Islet precursor cell (in vitro differentiated cells): ENCODE measurements at regions not wholly inside any gene's neighbourhood (a gene's known extent, or its start where the extent isn't known, plus 50 kb on each side); places are given as distances from the start of the nearest gene placed in this dataset.
"Not testable (repeated sequence)": the region's sequence is repeated elsewhere in the genome, so short reads cannot be mapped to it uniquely, and the experiment has no call there.

ENCODE experiments used
- DNase-seq: peaks from one replicate; pipeline ENCODE4 v3.0.0-alpha.2; 2018

GRCh38 chr4:147104768-147105167 lies 159.1 kb upstream of the TTC29 start:
- no peak for DNase-seq

GRCh38 chr4:147108409-147108808 lies 162.7 kb upstream of the TTC29 start:
- DNase-seq: no peak

GRCh38 chr4:147109800-147110199 lies 164.1 kb upstream of the TTC29 start:
- no peak for DNase-seq

- no peak for DNase-seq
Measured at GRCh38 chr4:147110473-147111367, 165.1 kb upstream of the TTC29 start.

GRCh38 chr4:147112196-147112595 lies 166.5 kb upstream of the TTC29 start:
- not testable (repeated sequence) for DNase-seq

- no peak for DNase-seq
Measured at GRCh38 chr4:147117431-147117830, 171.8 kb upstream of the TTC29 start.

- no peak for DNase-seq
Measured at GRCh38 chr4:147118528-147118927, 172.9 kb upstream of the TTC29 start.

- DNase-seq: no peak
Measured at GRCh38 chr4:147122685-147123084, 177.0 kb upstream of the TTC29 start.

GRCh38 chr4:147123146-147123545 lies 177.5 kb upstream of the TTC29 start:
- no peak for DNase-seq

- DNase-seq: no peak
Measured at GRCh38 chr4:147128787-147129186, 183.1 kb upstream of the TTC29 start.

- no peak for DNase-seq
Measured at GRCh38 chr4:147129687-147130086, 184.0 kb upstream of the TTC29 start.

- DNase-seq: no peak
Measured at GRCh38 chr4:147134536-147135210, 189.0 kb upstream of the TTC29 start.

- no peak for DNase-seq
Measured at GRCh38 chr4:147136310-147136709, 190.6 kb upstream of the TTC29 start.

- no peak for DNase-seq
Measured at GRCh38 chr4:147136751-147137150, 191.1 kb upstream of the TTC29 start.

- DNase-seq: no peak
Measured at GRCh38 chr4:147137280-147137679, 191.6 kb upstream of the TTC29 start.

GRCh38 chr4:147138171-147138570 lies 192.5 kb upstream of the TTC29 start:
- no peak for DNase-seq

GRCh38 chr4:147139455-147140198 lies 194.0 kb upstream of the TTC29 start:
- DNase-seq: no peak

GRCh38 chr4:147151763-147152162 lies 206.1 kb upstream of the TTC29 start:
- no peak for DNase-seq

- DNase-seq: peak; percentile 78
Measured at GRCh38 chr4:147157860-147158701, 212.4 kb upstream of the TTC29 start.

- DNase-seq: peak; percentile 71
Measured at GRCh38 chr4:147160908-147161513, 215.3 kb upstream of the TTC29 start.

GRCh38 chr4:147163311-147163710 lies 217.6 kb upstream of the TTC29 start:
- no peak for DNase-seq

- DNase-seq: not testable (repeated sequence)
Measured at GRCh38 chr4:147168200-147168599, 222.5 kb upstream of the TTC29 start.
